B cell (primary cell): ENCODE measurements at regions not wholly inside any gene's neighbourhood (a gene's known extent, or its start where the extent isn't known, plus 50 kb on each side); places are given as distances from the start of the nearest gene placed in this dataset.
"Not testable (repeated sequence)": the region's sequence is repeated elsewhere in the genome, so short reads cannot be mapped to it uniquely, and the experiment has no call there.

Source experiments
- ATAC-seq: fragments of 200-7000 bp; cut with Tn5 transposase; one replicate; pipeline ENCODE4 v1.10.0; 2021; ENCODE audit warnings: low read depth, mild to moderate bottlenecking, moderate number of reproducible peaks, moderate library complexity
- CTCF ChIA-PET: fragments of 350-600 bp; sonication (Branson Sonifier 250); formaldehyde crosslinking; loops from one replicate; lab custom pipeline; 2021; ENCODE audit warnings: antibody characterized with exemption, inconsistent platforms; lab: Charles Lee
- POLR2A ChIA-PET: fragments of 350-600 bp; sonication (Branson Sonifier 250); formaldehyde crosslinking; loops from one replicate; lab custom pipeline; 2021; ENCODE audit warnings: antibody characterized with exemption; lab: Charles Lee
- DNase-seq: peaks from one replicate; pipeline ENCODE4 v3.0.0; 2013
- H2AFZ ChIP-seq: 2 replicates; pipeline ENCODE4 v1.6.1; 2012; ENCODE audit warnings: mild to moderate bottlenecking, low read depth, low read length; ENCODE audit not compliant: insufficient read depth, poor library complexity, severe bottlenecking
- H3K27ac ChIP-seq, 2 donors: 1 replicate in 1 of 2; 2 replicates in 1 of 2; pipeline ENCODE4 v1.5.1; 2012 to 2013; ENCODE audit warnings: low read length in 2 of 2, mild to moderate bottlenecking in 2 of 2, moderate library complexity in 1 of 2
- H3K27me3 ChIP-seq, 4 experiments: fragments of 200-600 bp in 1 of 4; sonication (generic) in 1 of 4; replicated peaks in 1 of 4; 1 replicate in 2 of 4; 2 replicates in 2 of 4; pipeline versions ENCODE4 v1.6.1 to v1.7.0; 2013 to 2016; ENCODE audit warnings: low read length in 3 of 4, mild to moderate bottlenecking in 2 of 4, mixed read lengths in 1 of 4, moderate library complexity in 1 of 4; ENCODE audit not compliant: insufficient read depth in 4 of 4, control insufficient read depth in 3 of 4; ENCODE audit errors: control extremely low read depth in 1 of 4
- H3K36me3 ChIP-seq, 2 experiments: replicated peaks in 1 of 2; 1 replicate in 1 of 2; 2 replicates in 1 of 2; pipeline versions ENCODE4 v1.6.1 to v1.7.1; 2013; ENCODE audit warnings: low read length in 1 of 2; ENCODE audit not compliant: insufficient read depth in 2 of 2, control insufficient read depth in 1 of 2; ENCODE audit errors: control extremely low read depth in 1 of 2, extremely low read depth in 1 of 2
- H3K4me1 ChIP-seq, 2 donors: fragments of 200-600 bp in 1 of 2; sonication (generic) in 1 of 2; 1 replicate in 1 of 2; 2 replicates in 1 of 2; pipeline versions ENCODE4 v1.5.1 to v1.6.1; 2013 to 2017; ENCODE audit warnings: low read length in 2 of 2; ENCODE audit not compliant: control insufficient read depth in 2 of 2, insufficient read depth in 2 of 2
- H3K4me2 ChIP-seq: replicated peaks from 2 replicates; pipeline ENCODE3; 2012; ENCODE audit warnings: mild to moderate bottlenecking, low read depth, low read length; ENCODE audit not compliant: poor library complexity, severe bottlenecking
- H3K4me3 ChIP-seq, 5 experiments: fragments of 200-600 bp in 1 of 5; sonication (generic) in 1 of 5; 1 replicate in 3 of 5; 2 replicates in 2 of 5; pipeline versions ENCODE4 v1.5.1 to v1.7.0; 2011 to 2016; ENCODE audit warnings: low read length in 4 of 5, mild to moderate bottlenecking in 4 of 5, low read depth in 2 of 5, control low read depth in 1 of 5, moderate library complexity in 1 of 5; ENCODE audit not compliant: insufficient read depth in 1 of 5; ENCODE audit errors: control extremely low read depth in 1 of 5, extremely low read depth in 1 of 5
- H3K79me2 ChIP-seq: fragments of 200-600 bp; sonication (generic); one replicate; pipeline ENCODE4 v1.6.0; 2016; ENCODE audit warnings: low read length; ENCODE audit not compliant: control insufficient read depth, insufficient read depth
- H3K9ac ChIP-seq: fragments of 200-600 bp; sonication (generic); 2 replicates; pipeline ENCODE4 v1.6.1; 2017; ENCODE audit warnings: mild to moderate bottlenecking, low read length, moderate library complexity
- H3K9me3 ChIP-seq, 3 donors: one replicate each; pipeline versions ENCODE4 v1.6.1 to v1.7.1; 2013; ENCODE audit warnings: low read length in 2 of 3; ENCODE audit not compliant: control insufficient read depth in 2 of 3, insufficient read depth in 1 of 3; ENCODE audit errors: control extremely low read depth in 1 of 3
- H4K20me1 ChIP-seq: 2 replicates; pipeline ENCODE4 v1.6.0; 2012; ENCODE audit warnings: mild to moderate bottlenecking, low read length; ENCODE audit not compliant: insufficient read depth, control insufficient read depth, poor library complexity, severe bottlenecking
- H3K27ac Mint-ChIP-seq: one replicate; pipeline ENCODE4 v1.8.0; 2021; ENCODE audit warnings: mixed read lengths
- H3K27me3 Mint-ChIP-seq: one replicate; pipeline ENCODE4 v1.8.0; 2021; ENCODE audit warnings: mixed read lengths
- H3K4me1 Mint-ChIP-seq: one replicate; pipeline ENCODE4 v1.8.0; 2021; ENCODE audit warnings: mixed read lengths
- H3K4me3 Mint-ChIP-seq: one replicate; pipeline ENCODE4 v1.8.0; 2021; ENCODE audit warnings: mixed read lengths
- H3K9me3 Mint-ChIP-seq: one replicate; pipeline ENCODE4 v1.8.0; 2022; ENCODE audit warnings: mixed read lengths; ENCODE audit not compliant: insufficient read depth
- EZH2 ChIP-seq: IDR thresholded peaks from 2 replicates; pipeline ENCODE4 v1.6.1; 2012; ENCODE audit warnings: borderline replicate concordance, low read depth, mild to moderate bottlenecking, moderate library complexity, low read length; ENCODE audit not compliant: insufficient read depth, poor library complexity, severe bottlenecking
- WGBS: methylation state at CpG from one replicate; pipeline ENCODE4 v1.1.5; 2013; ENCODE audit warnings: missing lambda C conversion rate; ENCODE audit not compliant: insufficient coverage; 5-methylcytosine and 5-hydroxymethylcytosine counted together
- intact Hi-C: fragments of 100-400 bp; cut with micrococcal nuclease; formaldehyde crosslinking; loops from one replicate; pipeline ENCODE4 v1.10.0; 2022
- TF ChIP-seq, protein P1 (sequence below): fragments of 200-600 bp; IDR thresholded peaks from one replicate; pipeline ENCODE4 v1.8.0; 2022; ENCODE audit warnings: antibody characterized with exemption, mild to moderate bottlenecking

DNA sequence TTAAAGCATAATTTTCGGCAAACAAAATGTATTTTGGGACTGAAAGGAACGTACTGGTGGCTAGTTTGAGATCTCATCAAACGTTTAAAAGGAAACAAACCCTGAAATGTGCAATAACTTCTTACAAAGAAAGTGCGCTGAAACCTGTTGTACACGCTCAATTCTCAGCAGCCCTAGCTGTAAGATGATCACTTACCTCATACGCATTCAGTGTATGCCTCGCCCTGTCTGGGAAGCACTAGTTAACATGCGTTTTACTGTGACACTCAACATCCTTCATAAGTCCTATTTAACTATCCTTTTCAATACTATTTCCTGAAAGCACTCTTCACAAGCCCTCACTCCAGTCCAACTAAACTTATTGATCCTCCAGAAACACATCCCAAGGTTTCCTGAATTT, 485.0 kb upstream of the EDIL3 start:
- TF ChIP-seq EZH2 = no peak
- TF ChIP-seq, protein P1, sequence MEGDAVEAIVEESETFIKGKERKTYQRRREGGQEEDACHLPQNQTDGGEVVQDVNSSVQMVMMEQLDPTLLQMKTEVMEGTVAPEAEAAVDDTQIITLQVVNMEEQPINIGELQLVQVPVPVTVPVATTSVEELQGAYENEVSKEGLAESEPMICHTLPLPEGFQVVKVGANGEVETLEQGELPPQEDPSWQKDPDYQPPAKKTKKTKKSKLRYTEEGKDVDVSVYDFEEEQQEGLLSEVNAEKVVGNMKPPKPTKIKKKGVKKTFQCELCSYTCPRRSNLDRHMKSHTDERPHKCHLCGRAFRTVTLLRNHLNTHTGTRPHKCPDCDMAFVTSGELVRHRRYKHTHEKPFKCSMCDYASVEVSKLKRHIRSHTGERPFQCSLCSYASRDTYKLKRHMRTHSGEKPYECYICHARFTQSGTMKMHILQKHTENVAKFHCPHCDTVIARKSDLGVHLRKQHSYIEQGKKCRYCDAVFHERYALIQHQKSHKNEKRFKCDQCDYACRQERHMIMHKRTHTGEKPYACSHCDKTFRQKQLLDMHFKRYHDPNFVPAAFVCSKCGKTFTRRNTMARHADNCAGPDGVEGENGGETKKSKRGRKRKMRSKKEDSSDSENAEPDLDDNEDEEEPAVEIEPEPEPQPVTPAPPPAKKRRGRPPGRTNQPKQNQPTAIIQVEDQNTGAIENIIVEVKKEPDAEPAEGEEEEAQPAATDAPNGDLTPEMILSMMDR = no peak
- H3K27ac ChIP-seq = no peak overlapping the region
- ATAC-seq = no peak
- intact Hi-C loops = no loop called here
- Mint-ChIP-seq H3K27ac (no peak overlapping the region), H3K4me3 (no peak overlapping the region), H3K27me3 (no peaks in the 10 kb centered on the region), H3K4me1 (no peaks in the 10 kb centered on the region), H3K9me3 (no peaks in the 10 kb centered on the region)
- WGBS = 77% methylated on average over 7 of the region's 8 CpGs
- H2AFZ ChIP-seq = no peak overlapping the region
- H3K9ac ChIP-seq = no peak overlapping the region
- H3K36me3 ChIP-seq = no peaks in the 10 kb centered on the region
- no peaks in the 10 kb centered on the region for H3K79me2 ChIP-seq
- H3K4me1 ChIP-seq = no peaks in the 10 kb centered on the region
- H3K4me3 ChIP-seq = no peak overlapping the region
- no peak for DNase-seq
- no peak overlapping the region for H3K4me2 ChIP-seq
- H3K27me3 ChIP-seq = no peaks in the 10 kb centered on the region
- POLR2A ChIA-PET = no interaction called here
- CTCF ChIA-PET = no interaction called here
- no peaks in the 10 kb centered on the region for H4K20me1 ChIP-seq
- H3K9me3 ChIP-seq = no peaks in the 10 kb centered on the region

- H3K27ac Mint-ChIP-seq, H3K27me3 Mint-ChIP-seq, ATAC-seq, H2AFZ ChIP-seq, H3K4me1 Mint-ChIP-seq, intact Hi-C loops, H3K36me3 ChIP-seq, H3K4me2 ChIP-seq, H3K9ac ChIP-seq, H3K4me3 ChIP-seq, H4K20me1 ChIP-seq, H3K9me3 Mint-ChIP-seq, H3K27me3 ChIP-seq, CTCF ChIA-PET, H3K4me1 ChIP-seq, POLR2A ChIA-PET, H3K9me3 ChIP-seq, H3K4me3 Mint-ChIP-seq, H3K27ac ChIP-seq, H3K79me2 ChIP-seq, DNase-seq: not testable (repeated sequence)
- 96% methylated on average over 15 of the region's 19 CpGs for WGBS
These were observed 479.3 kb upstream of the EDIL3 start for GRCh38 chr5:84863936-84864335.
